ENCODE measurements at regions not wholly inside any gene's neighbourhood (a gene's known extent, or its start where the extent isn't known, plus 50 kb on each side); places are given as distances from the start of the nearest gene placed in this dataset.

- WGBS, 2 donors: 90% methylated on average over 7 of the region's 7 CpGs
- no peak overlapping the region for H3K27ac ChIP-seq (ENCODE audit: low read depth in 1 of 2, low read length in 1 of 2)
- no peak for TF ChIP-seq CTCF (IDR thresholded peaks at IDR 0.05; ENCODE audit: control extremely low read depth, extremely low read depth)
- ATAC-seq (ENCODE audit: insufficient read depth, low FRiP score) (no peak), DNase-seq (no peak)
- H3K4me1 ChIP-seq (ENCODE audit: control insufficient read depth in 5 of 5, insufficient read depth in 5 of 5, low read length in 5 of 5): peaks cover 3 to 27% (median 19%) of the 10 kb centered on the region in 5 donors
- no peak overlapping the region for H3K9ac ChIP-seq (ENCODE audit: insufficient read depth in 1 of 2, low read length in 2 of 2)
- no peaks in the 10 kb centered on the region for H3K9me3 ChIP-seq (ENCODE audit: control insufficient read depth in 4 of 4, insufficient read depth in 3 of 4, low read length in 3 of 4)
- no peak overlapping the region for H3K4me3 ChIP-seq
- H3K36me3 ChIP-seq (ENCODE audit: control insufficient read depth in 4 of 4, insufficient read depth in 4 of 4, low read length in 4 of 4): no peaks in the 10 kb centered on the region
- no peaks in the 10 kb centered on the region for H3K27me3 ChIP-seq (ENCODE audit: control insufficient read depth in 3 of 3, insufficient read depth in 3 of 3, low read length in 2 of 3)
These were observed 130.0 kb upstream of the ARHGAP5 start for GRCh38 chr14:31947076-31947475.

GRCh38 chr14:31947680-31948595, 129.2 kb upstream of the ARHGAP5 start:
- no peak for ATAC-seq (ENCODE audit: insufficient read depth, low FRiP score)
- Histone ChIP-seq H3K4me1 (ENCODE audit: control insufficient read depth in 5 of 5, insufficient read depth in 5 of 5, low read length in 5 of 5) (peaks cover 3 to 30% (median 26%) of the 10 kb centered on the region in 5 donors), H3K9me3 (ENCODE audit: control insufficient read depth in 4 of 4, insufficient read depth in 3 of 4, low read length in 3 of 4) (no peaks in the 10 kb centered on the region), H3K4me3 (no peak overlapping the region), H3K27ac (ENCODE audit: low read depth in 1 of 2, low read length in 1 of 2) (no peak overlapping the region), H3K9ac (ENCODE audit: insufficient read depth in 1 of 2, low read length in 2 of 2) (no peak overlapping the region), H3K27me3 (ENCODE audit: control insufficient read depth in 3 of 3, insufficient read depth in 3 of 3, low read length in 2 of 3) (no peaks in the 10 kb centered on the region), H3K36me3 (ENCODE audit: control insufficient read depth in 4 of 4, insufficient read depth in 4 of 4, low read length in 4 of 4) (no peaks in the 10 kb centered on the region)
- TF ChIP-seq CTCF (IDR thresholded peaks at IDR 0.05; ENCODE audit: control extremely low read depth, extremely low read depth): no peak
- peak in 2 of 3 donors; percentile 58 to 80 for DNase-seq
- 76 to 77% methylated on average over 5 of the region's 5 CpGs for WGBS, 2 donors

- no peak overlapping the region for H3K9ac ChIP-seq (ENCODE audit: insufficient read depth in 1 of 2, low read length in 2 of 2)
- DNase-seq (no peak), ATAC-seq (ENCODE audit: insufficient read depth, low FRiP score) (no peak)
- H3K4me3 ChIP-seq: no peak overlapping the region
- no peak overlapping the region for H3K27ac ChIP-seq (ENCODE audit: low read depth in 1 of 2, low read length in 1 of 2)
- peaks cover 3 to 43% (median 27%) of the 10 kb centered on the region in 5 donors for H3K4me1 ChIP-seq (ENCODE audit: control insufficient read depth in 5 of 5, insufficient read depth in 5 of 5, low read length in 5 of 5)
- no peaks in the 10 kb centered on the region for H3K36me3 ChIP-seq (ENCODE audit: control insufficient read depth in 4 of 4, insufficient read depth in 4 of 4, low read length in 4 of 4)
- WGBS, 2 donors: 46 to 54% methylated on average over 1 of the region's 1 CpG
- H3K27me3 ChIP-seq (ENCODE audit: control insufficient read depth in 3 of 3, insufficient read depth in 3 of 3, low read length in 2 of 3): no peaks in the 10 kb centered on the region
- TF ChIP-seq CTCF (IDR thresholded peaks at IDR 0.05; ENCODE audit: control extremely low read depth, extremely low read depth): no peak
- H3K9me3 ChIP-seq (ENCODE audit: control insufficient read depth in 4 of 4, insufficient read depth in 3 of 4, low read length in 3 of 4): no peaks in the 10 kb centered on the region
These were observed 127.4 kb upstream of the ARHGAP5 start for GRCh38 chr14:31949709-31950108.
